HG03558 (cell line): ENCODE measurements at regions not wholly inside any gene's neighbourhood (a gene's known extent, or its start where the extent isn't known, plus 50 kb on each side); places are given as distances from the start of the nearest gene placed in this dataset.
"Not testable (repeated sequence)": the region's sequence is repeated elsewhere in the genome, so short reads cannot be mapped to it uniquely, and the experiment has no call there.

ENCODE experiments used
- ATAC-seq: cut with Tn5 transposase; IDR thresholded peaks from one replicate; pipeline ENCODE4 v1.9.1; 2021; ENCODE audit warnings: moderate number of reproducible peaks; ENCODE audit not compliant: unreplicated experiment; ENCODE audit errors: extremely low read depth

GRCh38 chr20:48223715-48224114, 438.4 kb upstream of the SULF2 start:
- ATAC-seq: no peak

- ATAC-seq: no peak
Observed at GRCh38 chr20:48222595-48223180, 437.4 kb upstream of the SULF2 start.

GRCh38 chr20:48220033-48220633, 434.9 kb upstream of the SULF2 start:
- no peak for ATAC-seq

- no peak for ATAC-seq
Observed at GRCh38 chr20:48219306-48219705, 434.0 kb upstream of the SULF2 start.

- no peak for ATAC-seq
Observed at GRCh38 chr20:48217190-48217589, 431.9 kb upstream of the SULF2 start.

- no peak for ATAC-seq
Observed at GRCh38 chr20:48215536-48215935, 430.3 kb upstream of the SULF2 start.

- no peak for ATAC-seq
Observed at GRCh38 chr20:48214601-48215000, 429.3 kb upstream of the SULF2 start.

GRCh38 chr20:48213635-48214034, 428.4 kb upstream of the SULF2 start:
- ATAC-seq: not testable (repeated sequence)

GRCh38 chr20:48212806-48213509, 427.7 kb upstream of the SULF2 start:
- no peak for ATAC-seq

GRCh38 chr20:48211847-48212246, 426.6 kb upstream of the SULF2 start:
- no peak for ATAC-seq

- ATAC-seq: no peak
Observed at GRCh38 chr20:48211238-48211637, 426.0 kb upstream of the SULF2 start.

- no peak for ATAC-seq
Observed at GRCh38 chr20:48210111-48211027, 425.1 kb upstream of the SULF2 start.

GRCh38 chr20:48209102-48209501, 423.8 kb upstream of the SULF2 start:
- ATAC-seq: no peak

- ATAC-seq: no peak
Observed at GRCh38 chr20:48208176-48208575, 422.9 kb upstream of the SULF2 start.

- no peak for ATAC-seq
Observed at GRCh38 chr20:48207505-48207904, 422.2 kb upstream of the SULF2 start.

GRCh38 chr20:48205786-48206185, 420.5 kb upstream of the SULF2 start:
- ATAC-seq: no peak

- ATAC-seq: no peak
Observed at GRCh38 chr20:48205281-48205782, 420.1 kb upstream of the SULF2 start.

- no peak for ATAC-seq
Observed at GRCh38 chr20:48204499-48204898, 419.2 kb upstream of the SULF2 start.

- no peak for ATAC-seq
Observed at GRCh38 chr20:48203252-48203651, 418.0 kb upstream of the SULF2 start.

- ATAC-seq: no peak
Observed at GRCh38 chr20:48202334-48203113, 417.2 kb upstream of the SULF2 start.
